Astrocyte (in vitro differentiated cells and primary cell): ENCODE measurements at regions not wholly inside any gene's neighbourhood (a gene's known extent, or its start where the extent isn't known, plus 50 kb on each side); places are given as distances from the start of the nearest gene placed in this dataset.

ENCODE experiments used
- DNase-seq: peaks from one replicate; pipeline ENCODE4 v3.0.0-alpha.2; 2010; ENCODE audit warnings: low read depth
- FAIRE-seq: peaks from 2 replicates; lab custom pipeline; 2011; peaks lifted over from hg19 to GRCh38; lab: Jason Lieb, UNC
- H2AFZ ChIP-seq: 2 replicates; pipeline ENCODE4 v1.6.0; 2012; ENCODE audit warnings: low read depth, low read length, inconsistent platforms
- H3K27ac ChIP-seq: 2 replicates; pipeline ENCODE4 v1.5.1; 2011; ENCODE audit warnings: low read depth, low read length, inconsistent platforms
- H3K27me3 ChIP-seq: 2 replicates; pipeline ENCODE4 v1.6.0; 2011; ENCODE audit warnings: low read length, inconsistent platforms; ENCODE audit not compliant: insufficient read depth
- H3K36me3 ChIP-seq: 2 replicates; pipeline ENCODE4 v1.5.1; 2011; ENCODE audit warnings: low read length, inconsistent platforms; ENCODE audit not compliant: insufficient read depth
- H3K4me1 ChIP-seq: 2 replicates; pipeline ENCODE4 v1.5.1; 2011; ENCODE audit warnings: low read length, inconsistent platforms; ENCODE audit not compliant: insufficient read depth
- H3K4me2 ChIP-seq: 2 replicates; pipeline ENCODE4 v1.6.0; 2012; ENCODE audit warnings: low read length, inconsistent platforms
- H3K4me3 ChIP-seq: 2 replicates; pipeline ENCODE4 v1.5.1; 2011; ENCODE audit warnings: low read depth, mild to moderate bottlenecking, low read length, inconsistent platforms; ENCODE audit not compliant: insufficient read depth
- H3K79me2 ChIP-seq: 2 replicates; pipeline ENCODE4 v1.6.0; 2012; ENCODE audit warnings: mild to moderate bottlenecking, low read length, inconsistent platforms; ENCODE audit not compliant: insufficient read depth
- H3K9ac ChIP-seq: 2 replicates; pipeline ENCODE4 v1.6.0; 2012; ENCODE audit warnings: mild to moderate bottlenecking, low read length, inconsistent platforms
- H3K9me3 ChIP-seq: 2 replicates; pipeline ENCODE4 v1.5.1; 2012; ENCODE audit warnings: low read depth, mild to moderate bottlenecking, low read length, inconsistent platforms; ENCODE audit not compliant: insufficient read depth
- H4K20me1 ChIP-seq: 2 replicates; pipeline ENCODE4 v1.6.0; 2012; ENCODE audit warnings: low read length, inconsistent platforms; ENCODE audit not compliant: insufficient read depth
- H3K27ac Mint-ChIP-seq: one replicate; pipeline ENCODE4 v1.8.0; 2021; ENCODE audit warnings: mild to moderate bottlenecking, mixed read lengths; ENCODE audit not compliant: unreplicated experiment
- H3K27me3 Mint-ChIP-seq: one replicate; pipeline ENCODE4 v1.8.0; 2021; ENCODE audit warnings: low read depth, mixed read lengths; ENCODE audit not compliant: unreplicated experiment
- H3K36me3 Mint-ChIP-seq: one replicate; pipeline ENCODE4 v1.8.0; 2021; ENCODE audit warnings: low read depth, mixed read lengths; ENCODE audit not compliant: unreplicated experiment
- H3K4me1 Mint-ChIP-seq: one replicate; pipeline ENCODE4 v1.8.0; 2021; ENCODE audit warnings: low read depth, mixed read lengths; ENCODE audit not compliant: unreplicated experiment
- H3K4me3 Mint-ChIP-seq: one replicate; pipeline ENCODE4 v1.8.0; 2021; ENCODE audit warnings: mild to moderate bottlenecking, moderate library complexity, mixed read lengths; ENCODE audit not compliant: unreplicated experiment
- H3K9me3 Mint-ChIP-seq: one replicate; pipeline ENCODE4 v1.8.0; 2021; ENCODE audit warnings: mild to moderate bottlenecking, mixed read lengths; ENCODE audit not compliant: unreplicated experiment
- EZH2 ChIP-seq: IDR thresholded peaks from 2 replicates; pipeline ENCODE4 v1.6.1; 2012; ENCODE audit warnings: mild to moderate bottlenecking, low read length, inconsistent platforms; ENCODE audit not compliant: insufficient read depth
- TF ChIP-seq, protein P1 (sequence below): IDR thresholded peaks from 2 replicates; pipeline ENCODE4 v1.5.1; 2011; ENCODE audit warnings: low read depth, mild to moderate bottlenecking, inconsistent platforms, low read length, moderate library complexity; ENCODE audit not compliant: insufficient read depth

DNA sequence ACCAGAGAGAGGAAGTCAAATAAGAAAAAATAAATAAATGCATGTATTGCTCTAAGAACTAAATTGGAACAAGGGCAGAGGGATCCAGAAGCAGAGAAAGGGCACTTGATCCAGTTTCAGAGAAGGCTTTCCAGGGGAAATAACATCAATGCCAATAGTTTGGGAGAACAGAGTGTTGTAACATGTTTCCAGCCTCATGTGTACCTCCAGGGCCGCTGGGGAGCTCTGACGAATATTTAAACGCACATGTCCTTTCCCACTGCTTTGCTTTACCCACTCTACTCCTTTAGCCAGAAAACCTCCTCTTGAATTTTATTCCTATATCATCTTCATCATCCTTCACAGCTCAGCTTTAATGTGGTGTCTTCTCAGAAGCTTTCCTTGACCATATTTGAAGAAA lies 233.7 kb downstream of the ENC1 start:
- FAIRE-seq, result no peak
- H3K4me1 Mint-ChIP-seq, result peaks cover 31% of the 10 kb centered on the region
- no peaks in the 10 kb centered on the region for H4K20me1 ChIP-seq

GRCh38 chr5:74405593-74405992 lies 234.9 kb downstream of the ENC1 start:
- TF ChIP-seq, protein P1, sequence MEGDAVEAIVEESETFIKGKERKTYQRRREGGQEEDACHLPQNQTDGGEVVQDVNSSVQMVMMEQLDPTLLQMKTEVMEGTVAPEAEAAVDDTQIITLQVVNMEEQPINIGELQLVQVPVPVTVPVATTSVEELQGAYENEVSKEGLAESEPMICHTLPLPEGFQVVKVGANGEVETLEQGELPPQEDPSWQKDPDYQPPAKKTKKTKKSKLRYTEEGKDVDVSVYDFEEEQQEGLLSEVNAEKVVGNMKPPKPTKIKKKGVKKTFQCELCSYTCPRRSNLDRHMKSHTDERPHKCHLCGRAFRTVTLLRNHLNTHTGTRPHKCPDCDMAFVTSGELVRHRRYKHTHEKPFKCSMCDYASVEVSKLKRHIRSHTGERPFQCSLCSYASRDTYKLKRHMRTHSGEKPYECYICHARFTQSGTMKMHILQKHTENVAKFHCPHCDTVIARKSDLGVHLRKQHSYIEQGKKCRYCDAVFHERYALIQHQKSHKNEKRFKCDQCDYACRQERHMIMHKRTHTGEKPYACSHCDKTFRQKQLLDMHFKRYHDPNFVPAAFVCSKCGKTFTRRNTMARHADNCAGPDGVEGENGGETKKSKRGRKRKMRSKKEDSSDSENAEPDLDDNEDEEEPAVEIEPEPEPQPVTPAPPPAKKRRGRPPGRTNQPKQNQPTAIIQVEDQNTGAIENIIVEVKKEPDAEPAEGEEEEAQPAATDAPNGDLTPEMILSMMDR, result no peak
- no peak for TF ChIP-seq EZH2
- no peaks in the 10 kb centered on the region for H3K27me3 ChIP-seq
- Mint-ChIP-seq H3K27me3 (no peaks in the 10 kb centered on the region), H3K9me3 (no peaks in the 10 kb centered on the region), H3K4me3 (no peak overlapping the region), H3K27ac (no peak overlapping the region), H3K4me1 (peaks cover 36% of the 10 kb centered on the region), H3K36me3 (no peaks in the 10 kb centered on the region)
- no peak overlapping the region for H3K4me3 ChIP-seq
- no peaks in the 10 kb centered on the region for H4K20me1 ChIP-seq
- H3K36me3 ChIP-seq, result no peaks in the 10 kb centered on the region
- H3K27ac ChIP-seq, result no peak overlapping the region
- H3K79me2 ChIP-seq, result no peaks in the 10 kb centered on the region
- no peak for DNase-seq
- H3K4me1 ChIP-seq, result peaks cover 12% of the 10 kb centered on the region
- H3K4me2 ChIP-seq, result no peak overlapping the region
- H2AFZ ChIP-seq, result no peak overlapping the region
- H3K9me3 ChIP-seq, result no peaks in the 10 kb centered on the region
- no peak for FAIRE-seq
- H3K9ac ChIP-seq, result no peak overlapping the region

More for the DNA sequence above, 233.7 kb downstream of the ENC1 start:
- Histone ChIP-seq H3K79me2 (no peaks in the 10 kb centered on the region), H2AFZ (no peak overlapping the region), H3K27ac (no peak overlapping the region), H3K9me3 (no peaks in the 10 kb centered on the region), H3K27me3 (no peaks in the 10 kb centered on the region), H3K4me1 (peaks cover 6% of the 10 kb centered on the region), H3K4me2 (no peak overlapping the region), H3K4me3 (no peak overlapping the region), H3K9ac (no peak overlapping the region), H3K36me3 (no peaks in the 10 kb centered on the region)
- Mint-ChIP-seq H3K27me3 (no peaks in the 10 kb centered on the region), H3K36me3 (no peaks in the 10 kb centered on the region), H3K9me3 (no peaks in the 10 kb centered on the region), H3K27ac (peak overlapping the region; percentile 16), H3K4me3 (no peak overlapping the region)
- DNase-seq, result no peak
- TF ChIP-seq EZH2, result no peak
- TF ChIP-seq, protein P1, result no peak

DNA sequence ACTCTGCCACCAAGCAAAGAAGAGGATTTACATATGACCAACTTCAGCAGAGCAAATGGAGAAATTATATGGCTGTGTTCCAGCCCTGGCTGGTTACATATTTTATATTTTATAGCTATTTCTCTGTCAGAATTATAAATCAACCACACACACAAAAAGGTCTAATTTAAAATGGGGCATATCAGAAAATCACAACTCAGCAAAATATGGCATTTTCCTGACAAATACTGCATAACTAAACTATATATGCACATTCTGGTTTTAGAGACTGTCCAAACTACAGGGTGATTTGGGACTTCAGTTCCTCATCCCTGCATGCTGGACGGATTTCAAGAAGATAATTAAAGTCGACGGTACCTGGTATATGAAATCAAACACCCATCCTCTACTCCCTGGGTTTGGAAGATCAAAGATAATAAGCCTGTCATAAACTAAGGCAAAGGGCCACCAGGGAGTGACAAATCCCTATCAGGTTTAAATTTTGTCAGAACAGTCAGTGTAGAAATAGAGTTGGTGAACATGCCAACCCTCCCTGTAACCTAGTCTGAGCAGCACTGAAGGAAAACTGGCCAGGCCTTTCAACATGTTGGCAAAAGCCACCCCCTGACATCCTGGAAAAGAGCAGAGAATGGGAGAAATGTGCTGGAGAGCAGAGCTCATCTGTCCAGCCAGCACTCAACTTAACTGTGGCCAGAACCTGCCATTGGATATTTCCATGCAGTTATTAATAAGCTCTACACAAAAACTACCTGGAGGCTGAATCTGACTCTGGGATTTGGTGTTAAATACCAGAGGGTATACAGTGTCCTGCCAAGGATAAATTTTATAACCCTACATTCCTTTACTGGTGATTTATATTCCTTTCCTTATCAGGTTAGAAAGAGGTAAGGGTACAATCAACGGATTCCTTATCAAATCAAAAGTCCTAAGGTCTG lies 235.7 kb downstream of the ENC1 start:
- Histone ChIP-seq H3K4me1 (peaks cover 12% of the 10 kb centered on the region), H3K27me3 (no peaks in the 10 kb centered on the region), H3K4me3 (no peak overlapping the region), H3K79me2 (no peaks in the 10 kb centered on the region), H4K20me1 (no peaks in the 10 kb centered on the region), H3K9me3 (no peaks in the 10 kb centered on the region), H2AFZ (no peak overlapping the region), H3K27ac (no peak overlapping the region), H3K9ac (no peak overlapping the region), H3K4me2 (no peak overlapping the region), H3K36me3 (no peaks in the 10 kb centered on the region)
- FAIRE-seq (no peak), DNase-seq (no peak)
- Mint-ChIP-seq H3K36me3 (no peaks in the 10 kb centered on the region), H3K9me3 (no peaks in the 10 kb centered on the region), H3K4me1 (peaks cover 37% of the 10 kb centered on the region), H3K4me3 (no peak overlapping the region), H3K27ac (peak overlapping the region; percentile 60), H3K27me3 (no peaks in the 10 kb centered on the region)
- TF ChIP-seq EZH2, result no peak
- TF ChIP-seq, protein P1, result no peak
